MG63 (cell line): ENCODE measurements at regions not wholly inside any gene's neighbourhood (a gene's known extent, or its start where the extent isn't known, plus 50 kb on each side); places are given as distances from the start of the nearest gene placed in this dataset.
"Not testable (repeated sequence)": the region's sequence is repeated elsewhere in the genome, so short reads cannot be mapped to it uniquely, and the experiment has no call there.

Source experiments
- DNase-seq: peaks from one replicate; pipeline ENCODE4 v3.0.0-alpha.2; 2020
- H3K27me3 ChIP-seq: fragments of 250-450 bp; sonication (Bioruptor Pico); 2 replicates; pipeline ENCODE4 v1.5.1; 2020; ENCODE audit warnings: mild to moderate bottlenecking, moderate library complexity
- H3K36me3 ChIP-seq: fragments of 250-450 bp; sonication (Bioruptor Pico); 2 replicates; pipeline ENCODE4 v1.5.1; 2020; ENCODE audit warnings: mild to moderate bottlenecking, moderate library complexity
- H3K4me3 ChIP-seq: fragments of 250-450 bp; sonication (Bioruptor Pico); 2 replicates; pipeline ENCODE4 v1.5.1; 2020; ENCODE audit warnings: mild to moderate bottlenecking, moderate library complexity
- H3K9me3 ChIP-seq: fragments of 250-450 bp; sonication (Bioruptor Pico); 2 replicates; pipeline ENCODE4 v1.5.1; 2020; ENCODE audit warnings: mild to moderate bottlenecking, moderate library complexity

GRCh38 chr3:137820366-137820765 is 56.3 kb downstream of the SOX14 start:
- H3K4me3 ChIP-seq = no peak overlapping the region
- H3K9me3 ChIP-seq = no peaks in the 10 kb centered on the region
- H3K36me3 ChIP-seq = no peaks in the 10 kb centered on the region
- H3K27me3 ChIP-seq = peaks cover 6% of the 10 kb centered on the region
- DNase-seq = no peak

DNA sequence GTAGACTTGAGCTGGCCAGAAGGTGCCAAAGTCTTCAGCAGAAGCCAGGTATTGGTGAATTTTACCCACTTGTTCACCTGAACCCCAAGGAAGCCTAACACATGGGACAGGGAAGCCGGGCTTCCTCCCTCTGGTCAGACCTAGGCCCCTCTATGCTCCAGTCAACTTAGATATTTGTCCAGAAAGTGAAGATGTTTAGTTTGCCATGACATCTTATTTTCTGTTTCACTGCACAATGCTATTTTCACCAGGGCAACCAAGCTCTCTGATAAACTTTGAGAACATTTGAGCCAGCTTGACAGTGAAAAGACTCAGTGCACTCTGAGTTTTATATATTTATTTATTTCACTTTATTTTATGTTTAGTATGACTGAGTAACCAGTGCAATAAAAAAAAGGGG is 71.0 kb downstream of the SOX14 start:
- no peaks in the 10 kb centered on the region for H3K36me3 ChIP-seq
- 0 out of 2 replicates have a peak, but pooled peaks cover 2% of the 10 kb centered on the region for H3K9me3 ChIP-seq
- H3K27me3 ChIP-seq = peaks cover 25% of the 10 kb centered on the region
- DNase-seq = no peak
- no peak overlapping the region for H3K4me3 ChIP-seq

DNA sequence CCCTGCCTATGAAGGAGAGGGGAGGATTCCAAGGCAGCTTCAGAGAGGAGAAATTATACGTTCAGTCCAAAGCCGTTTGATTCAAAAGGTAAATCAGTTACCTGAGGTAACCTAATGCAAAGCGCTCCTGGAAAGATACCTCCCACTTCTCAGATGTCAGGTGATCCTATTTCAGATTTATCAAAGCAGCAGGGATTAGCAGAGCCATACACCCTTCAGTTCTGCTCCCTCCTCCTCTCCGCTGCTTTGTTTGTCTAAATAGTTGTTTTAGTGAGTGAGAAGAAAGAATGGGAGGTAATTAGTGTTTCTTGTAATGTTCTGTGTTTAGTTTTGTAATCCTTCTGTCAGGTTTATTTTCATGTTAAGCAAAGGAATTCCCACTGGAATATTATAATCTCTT is 81.1 kb downstream of the SOX14 start:
- H3K36me3 ChIP-seq = no peaks in the 10 kb centered on the region
- no peak overlapping the region for H3K4me3 ChIP-seq
- no peaks in the 10 kb centered on the region for H3K9me3 ChIP-seq
- H3K27me3 ChIP-seq = peaks cover 28% of the 10 kb centered on the region
- no peak for DNase-seq

GRCh38 chr3:137845666-137846065 is 81.6 kb downstream of the SOX14 start:
- Histone ChIP-seq H3K4me3 (no peak overlapping the region), H3K27me3 (peaks cover 30% of the 10 kb centered on the region), H3K9me3 (no peaks in the 10 kb centered on the region), H3K36me3 (no peaks in the 10 kb centered on the region)
- no peak for DNase-seq

DNA sequence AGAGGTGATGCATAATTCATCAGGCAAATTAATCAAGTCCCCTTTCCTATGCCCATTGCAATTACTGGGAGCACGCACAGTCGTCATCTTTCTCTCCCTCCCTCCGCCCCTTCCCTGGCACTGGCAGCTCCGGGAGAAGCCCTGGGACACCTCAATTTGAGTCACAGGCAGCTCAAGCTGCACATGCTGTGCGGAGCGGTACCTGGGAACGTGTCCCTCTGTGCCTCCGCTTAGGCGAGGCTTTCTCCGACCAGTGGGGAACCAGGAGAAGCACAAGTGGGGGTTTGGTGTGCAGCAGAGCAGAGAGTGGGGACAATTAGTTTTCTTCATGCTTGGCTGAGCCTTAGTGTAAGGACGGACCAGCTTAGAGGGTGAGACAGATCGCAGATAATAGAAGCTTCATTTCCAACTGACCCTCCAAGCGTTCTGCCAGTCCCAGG is 88.3 kb downstream of the SOX14 start:
- Histone ChIP-seq H3K27me3 (peaks cover 25% of the 10 kb centered on the region), H3K9me3 (no peaks in the 10 kb centered on the region), H3K4me3 (no peak overlapping the region), H3K36me3 (no peaks in the 10 kb centered on the region)
- no peak for DNase-seq

- H3K27me3 ChIP-seq = peaks cover 11% of the 10 kb centered on the region
- DNase-seq = no peak
- H3K9me3 ChIP-seq = no peaks in the 10 kb centered on the region
- no peaks in the 10 kb centered on the region for H3K36me3 ChIP-seq
- H3K4me3 ChIP-seq = no peak overlapping the region
Measured at GRCh38 chr3:137854533-137855261, 90.6 kb downstream of the SOX14 start.

GRCh38 chr3:137866001-137866400 is 101.9 kb downstream of the SOX14 start:
- Histone ChIP-seq H3K27me3 (peaks cover 6% of the 10 kb centered on the region; the same call in 1 of the 2 replicates), H3K4me3 (no peak overlapping the region), H3K9me3 (peaks cover 7% of the 10 kb centered on the region; the same call in 1 of the 2 replicates), H3K36me3 (no peaks in the 10 kb centered on the region)
- DNase-seq = no peak

DNA sequence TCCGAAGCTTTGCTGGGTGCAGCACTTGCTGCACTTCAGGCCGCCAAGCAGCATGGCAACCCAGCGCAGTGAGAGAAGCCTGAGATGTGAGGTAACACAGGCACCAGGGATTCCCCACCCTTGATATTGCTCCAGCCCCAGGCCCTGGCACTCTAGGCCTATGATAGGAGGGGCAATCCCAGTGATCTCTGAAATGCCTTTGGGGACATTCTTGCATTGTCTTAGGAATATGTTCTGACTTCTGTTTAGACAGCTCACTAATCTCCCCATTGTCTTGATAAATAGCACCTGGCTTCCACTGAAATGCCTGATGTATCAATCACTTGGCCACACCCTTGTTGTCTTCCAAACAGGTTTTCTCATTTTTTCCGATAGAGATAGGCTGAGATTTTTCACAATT is 102.8 kb downstream of the SOX14 start:
- Histone ChIP-seq H3K36me3 (no peaks in the 10 kb centered on the region), H3K4me3 (no peak overlapping the region)
- no peak for DNase-seq

GRCh38 chr3:137867611-137868010 is 103.5 kb downstream of the SOX14 start:
- peaks cover 11% of the 10 kb centered on the region; the same call in 1 of the 2 replicates for H3K9me3 ChIP-seq
- no peak for DNase-seq
- H3K36me3 ChIP-seq = no peaks in the 10 kb centered on the region
- no peak overlapping the region for H3K4me3 ChIP-seq
- peaks cover 6% of the 10 kb centered on the region; the same call in 1 of the 2 replicates for H3K27me3 ChIP-seq

More for the DNA sequence above, 102.8 kb downstream of the SOX14 start:
- peaks cover 11% of the 10 kb centered on the region; the same call in 1 of the 2 replicates for H3K9me3 ChIP-seq
- H3K27me3 ChIP-seq = peaks cover 6% of the 10 kb centered on the region; the same call in 1 of the 2 replicates

- H3K36me3 ChIP-seq = no peaks in the 10 kb centered on the region
- H3K9me3 ChIP-seq = peaks cover 11% of the 10 kb centered on the region; the same call in 1 of the 2 replicates
- H3K27me3 ChIP-seq = 0 out of 2 replicates have a peak, but pooled peaks cover 4% of the 10 kb centered on the region
- DNase-seq = no peak
- H3K4me3 ChIP-seq = no peak overlapping the region
Measured at GRCh38 chr3:137869022-137869421, 104.9 kb downstream of the SOX14 start.

DNA sequence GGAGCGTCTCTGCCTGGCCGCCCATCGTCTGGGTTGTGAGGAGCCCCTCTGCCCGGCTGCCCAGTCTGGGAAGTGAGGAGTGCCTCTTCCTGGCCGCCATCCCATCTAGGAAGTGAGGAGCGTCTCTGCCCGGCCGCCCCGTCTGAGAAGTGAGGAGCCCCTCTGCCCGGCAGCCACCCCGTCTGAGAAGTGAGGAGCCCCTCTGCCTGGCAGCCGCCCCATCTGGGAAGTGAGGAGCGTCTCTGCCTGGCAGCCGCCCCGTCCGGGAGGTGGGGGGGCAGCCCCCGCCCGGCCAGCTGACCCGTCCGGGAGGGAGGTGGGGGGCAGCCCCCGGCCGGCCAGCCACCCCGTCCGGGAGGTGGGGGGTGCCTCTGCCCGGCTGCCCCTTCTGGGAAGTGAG is 108.5 kb downstream of the SOX14 start:
- not testable (repeated sequence) for DNase-seq, H3K4me3 ChIP-seq, H3K36me3 ChIP-seq, H3K27me3 ChIP-seq
- H3K9me3 ChIP-seq = peaks cover 11% of the 10 kb centered on the region; the same call in 1 of the 2 replicates

- H3K36me3 ChIP-seq, DNase-seq, H3K4me3 ChIP-seq, H3K9me3 ChIP-seq: not testable (repeated sequence)
- peaks cover 16% of the 10 kb centered on the region; the same call in 1 of the 2 replicates for H3K27me3 ChIP-seq
Measured at GRCh38 chr3:137896842-137897241, 113.1 kb upstream of the CLDN18 start.

- H3K27me3 ChIP-seq = peaks cover 10% of the 10 kb centered on the region
- peaks cover 4% of the 10 kb centered on the region; the same call in 1 of the 2 replicates for H3K9me3 ChIP-seq
- no peak overlapping the region for H3K4me3 ChIP-seq
- H3K36me3 ChIP-seq = no peaks in the 10 kb centered on the region
- no peak for DNase-seq
Measured at GRCh38 chr3:137906985-137907649, 102.8 kb upstream of the CLDN18 start.

GRCh38 chr3:137924628-137925027 is 85.3 kb upstream of the CLDN18 start:
- DNase-seq = no peak

DNA sequence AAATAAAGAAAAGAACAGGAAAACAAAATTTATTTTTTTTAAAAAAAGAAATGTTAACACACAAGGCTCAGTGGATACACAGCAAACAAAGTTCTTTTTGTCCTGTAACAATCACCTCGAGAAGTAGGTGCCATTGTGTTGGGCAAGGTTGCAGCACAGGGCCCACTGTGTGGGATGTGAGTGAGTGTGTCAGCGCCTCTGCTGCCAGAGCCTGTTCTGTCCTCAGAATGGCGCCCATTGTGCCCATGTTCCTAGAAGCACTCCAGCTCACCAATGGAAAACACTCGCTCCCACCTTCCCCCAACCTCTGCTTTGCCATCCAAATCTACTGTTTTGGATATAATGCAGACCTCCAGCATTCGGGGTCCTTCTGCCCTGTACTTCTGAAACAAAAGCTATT is 84.9 kb upstream of the CLDN18 start:
- Histone ChIP-seq H3K4me3 (no peak overlapping the region), H3K27me3 (peaks cover 29% of the 10 kb centered on the region), H3K9me3 (no peaks in the 10 kb centered on the region), H3K36me3 (no peaks in the 10 kb centered on the region)
- no peak for DNase-seq

More at GRCh38 chr3:137924628-137925027, 85.3 kb upstream of the CLDN18 start:
- no peaks in the 10 kb centered on the region for H3K9me3 ChIP-seq
- H3K36me3 ChIP-seq = no peaks in the 10 kb centered on the region
- H3K4me3 ChIP-seq = no peak overlapping the region
- peaks cover 29% of the 10 kb centered on the region for H3K27me3 ChIP-seq

GRCh38 chr3:137926991-137927390 is 83.0 kb upstream of the CLDN18 start:
- Histone ChIP-seq H3K27me3 (peaks cover 32% of the 10 kb centered on the region), H3K4me3 (no peak overlapping the region), H3K36me3 (no peaks in the 10 kb centered on the region), H3K9me3 (no peaks in the 10 kb centered on the region)
- no peak for DNase-seq

DNA sequence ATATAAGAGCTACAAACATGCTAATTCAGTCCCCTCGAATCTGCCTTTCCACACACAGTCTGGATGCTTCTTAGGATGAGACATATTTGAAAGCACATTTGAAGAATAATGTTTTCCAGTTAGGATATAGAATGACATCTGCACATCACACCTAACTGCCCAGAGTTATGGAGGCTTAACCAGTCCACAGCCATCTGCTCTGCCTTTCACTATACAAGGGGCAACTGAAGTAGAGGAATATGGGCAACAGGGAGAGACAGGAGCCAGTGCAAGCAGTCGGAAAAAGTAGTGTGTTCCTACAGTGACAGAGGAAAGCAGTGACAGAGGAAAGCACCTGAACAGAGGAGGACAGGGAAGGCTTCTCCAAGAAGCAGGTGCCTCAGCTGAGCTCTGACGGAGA is 79.0 kb upstream of the CLDN18 start:
- H3K36me3 ChIP-seq = no peaks in the 10 kb centered on the region
- H3K9me3 ChIP-seq = no peaks in the 10 kb centered on the region
- no peak overlapping the region for H3K4me3 ChIP-seq
- no peak for DNase-seq
- H3K27me3 ChIP-seq = peaks cover 36% of the 10 kb centered on the region
